Spinal cord (tissue), 9 donors: ENCODE measurements at regions not wholly inside any gene's neighbourhood (a gene's known extent, or its start where the extent isn't known, plus 50 kb on each side); places are given as distances from the start of the nearest gene placed in this dataset.
A peak's percentile ranks its signal among the peaks of the same experiment; 100 is the strongest.

Source experiments
- DNase-seq, 6 donors: peaks; one replicate each; pipeline versions ENCODE4 v3.0.0 to v3.0.0-alpha.2; 2013 to 2015; ENCODE audit warnings: low spot score in 6 of 6, low read depth in 4 of 6
- H3K27ac ChIP-seq: one replicate; pipeline ENCODE4 v1.5.1; 2013; ENCODE audit warnings: low read depth, low read length, control low read depth
- H3K27me3 ChIP-seq: one replicate; pipeline ENCODE4 v1.6.1; 2013; ENCODE audit warnings: low read length; ENCODE audit not compliant: control insufficient read depth, insufficient read depth
- H3K36me3 ChIP-seq: one replicate; pipeline ENCODE4 v1.6.1; 2013; ENCODE audit warnings: low read length; ENCODE audit not compliant: control insufficient read depth, insufficient read depth
- H3K4me1 ChIP-seq: one replicate; pipeline ENCODE4 v1.6.1; 2013; ENCODE audit warnings: low read length; ENCODE audit not compliant: control insufficient read depth, insufficient read depth
- H3K4me3 ChIP-seq: one replicate; pipeline ENCODE4 v1.5.1; 2013; ENCODE audit warnings: low read depth, low read length, control low read depth
- H3K9me3 ChIP-seq: one replicate; pipeline ENCODE4 v1.6.1; 2013; ENCODE audit warnings: low read length; ENCODE audit not compliant: control insufficient read depth, insufficient read depth
- WGBS: methylation state at CpG from one replicate; pipeline ENCODE4 v1.1.5; 2013; ENCODE audit warnings: missing lambda C conversion rate; ENCODE audit not compliant: insufficient coverage; 5-methylcytosine and 5-hydroxymethylcytosine counted together
- donor health status: healthy.

- peak in 1 of 6 donors; percentile 5 for DNase-seq
- whole genome bisulfite sequencing, result 40% methylated on average over 1 of the region's 6 CpGs
- no peaks in the 10 kb centered on the region for H3K27me3 ChIP-seq
- no peak overlapping the region for H3K27ac ChIP-seq
- H3K9me3 ChIP-seq, result no peaks in the 10 kb centered on the region
- H3K36me3 ChIP-seq, result no peaks in the 10 kb centered on the region
- H3K4me1 ChIP-seq, result no peaks in the 10 kb centered on the region
- H3K4me3 ChIP-seq, result no peak overlapping the region
Measured at GRCh38 chrX:36804066-36804465, 204.1 kb upstream of the FAM47C start.

- H3K27ac ChIP-seq, result no peak overlapping the region
- WGBS, result no CpG with 5 or more reads among the region's 3 CpGs
- peaks cover 2% of the 10 kb centered on the region for H3K27me3 ChIP-seq
- H3K4me1 ChIP-seq, result no peaks in the 10 kb centered on the region
- H3K36me3 ChIP-seq, result no peaks in the 10 kb centered on the region
- no peak overlapping the region for H3K4me3 ChIP-seq
- no peaks in the 10 kb centered on the region for H3K9me3 ChIP-seq
- DNase-seq, result no peak
Measured at GRCh38 chrX:36844857-36845256, 163.3 kb upstream of the FAM47C start.

- no peaks in the 10 kb centered on the region for H3K36me3 ChIP-seq
- H3K4me3 ChIP-seq, result no peak overlapping the region
- WGBS, result 60% methylated on average over 1 of the region's 4 CpGs
- H3K27me3 ChIP-seq, result peaks cover 2% of the 10 kb centered on the region
- DNase-seq, result peak in 1 of 6 donors; percentile 26
- H3K9me3 ChIP-seq, result no peaks in the 10 kb centered on the region
- H3K4me1 ChIP-seq, result no peaks in the 10 kb centered on the region
- H3K27ac ChIP-seq, result no peak overlapping the region
Measured at GRCh38 chrX:36847496-36847895, 160.7 kb upstream of the FAM47C start.

GRCh38 chrX:36849407-36849806 lies 158.8 kb upstream of the FAM47C start:
- DNase-seq, result no peak
- Histone ChIP-seq H3K27ac (no peak overlapping the region), H3K4me3 (no peak overlapping the region), H3K9me3 (no peaks in the 10 kb centered on the region), H3K36me3 (no peaks in the 10 kb centered on the region), H3K4me1 (no peaks in the 10 kb centered on the region), H3K27me3 (peaks cover 2% of the 10 kb centered on the region)
- WGBS, result no CpG with 5 or more reads among the region's 2 CpGs

GRCh38 chrX:36856849-36857248 lies 151.3 kb upstream of the FAM47C start:
- Histone ChIP-seq H3K36me3 (no peaks in the 10 kb centered on the region), H3K27me3 (peaks cover 7% of the 10 kb centered on the region), H3K27ac (no peak overlapping the region), H3K9me3 (no peaks in the 10 kb centered on the region), H3K4me1 (no peaks in the 10 kb centered on the region), H3K4me3 (no peak overlapping the region)
- no CpG with 5 or more reads among the region's 3 CpGs for WGBS
- DNase-seq, result peak in 1 of 6 donors; percentile 27

GRCh38 chrX:36859231-36859630 lies 148.9 kb upstream of the FAM47C start:
- Histone ChIP-seq H3K9me3 (no peaks in the 10 kb centered on the region), H3K36me3 (no peaks in the 10 kb centered on the region), H3K27ac (no peak overlapping the region), H3K4me3 (no peak overlapping the region), H3K27me3 (peaks cover 7% of the 10 kb centered on the region), H3K4me1 (no peaks in the 10 kb centered on the region)
- no peak for DNase-seq
- WGBS, result no CpG with 5 or more reads among the region's 7 CpGs

DNA sequence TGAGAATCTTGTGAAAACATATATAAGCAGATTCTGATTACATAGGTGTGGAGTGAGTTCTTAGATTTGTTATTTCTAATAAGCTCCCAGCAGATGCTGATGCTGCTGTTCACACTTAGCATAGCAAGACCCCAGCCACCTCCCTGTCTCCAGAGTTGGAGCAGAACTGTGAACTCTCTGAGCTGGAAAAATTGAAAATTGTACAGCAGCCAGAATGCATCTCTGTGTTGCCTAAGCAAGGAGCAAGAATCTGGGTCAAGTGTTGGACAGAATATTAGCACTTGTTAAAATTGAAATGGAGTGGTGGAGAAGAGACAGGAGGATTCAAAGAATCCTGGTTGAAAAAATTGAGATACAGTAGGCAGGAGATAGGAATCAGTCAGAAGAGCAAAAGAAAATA lies 146.6 kb upstream of the FAM47C start:
- Histone ChIP-seq H3K4me1 (peaks cover 3% of the 10 kb centered on the region), H3K27me3 (peaks cover 8% of the 10 kb centered on the region), H3K27ac (no peak overlapping the region), H3K9me3 (no peaks in the 10 kb centered on the region), H3K36me3 (no peaks in the 10 kb centered on the region), H3K4me3 (no peak overlapping the region)
- DNase-seq, result peak in 2 of 6 donors; percentile 13 to 67

DNA sequence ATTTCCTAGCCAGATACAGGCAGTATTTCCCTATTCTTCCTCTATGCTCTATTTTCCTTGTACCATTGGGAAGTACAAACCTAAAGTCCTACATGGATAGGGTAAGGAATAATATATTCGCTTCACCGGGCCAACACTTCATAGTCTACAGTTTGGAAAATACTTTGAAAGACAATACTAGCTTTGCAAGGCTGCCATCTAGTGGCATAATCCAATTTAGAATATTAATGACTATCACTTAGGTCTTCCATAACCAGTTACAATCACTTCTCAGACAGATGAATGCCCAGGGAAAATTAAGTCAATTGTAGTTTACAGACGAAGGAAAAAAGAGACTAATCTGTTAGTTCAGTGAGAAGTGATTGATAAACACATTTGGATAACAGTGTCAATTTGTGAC lies 141.0 kb upstream of the FAM47C start:
- no CpG with 5 or more reads among the region's 3 CpGs for WGBS
- Histone ChIP-seq H3K9me3 (no peaks in the 10 kb centered on the region), H3K36me3 (no peaks in the 10 kb centered on the region), H3K27ac (no peak overlapping the region), H3K4me3 (no peak overlapping the region), H3K27me3 (peaks cover 2% of the 10 kb centered on the region), H3K4me1 (peaks cover 3% of the 10 kb centered on the region)
- DNase-seq, result peak; percentile 13 to 83 (median 36)

DNA sequence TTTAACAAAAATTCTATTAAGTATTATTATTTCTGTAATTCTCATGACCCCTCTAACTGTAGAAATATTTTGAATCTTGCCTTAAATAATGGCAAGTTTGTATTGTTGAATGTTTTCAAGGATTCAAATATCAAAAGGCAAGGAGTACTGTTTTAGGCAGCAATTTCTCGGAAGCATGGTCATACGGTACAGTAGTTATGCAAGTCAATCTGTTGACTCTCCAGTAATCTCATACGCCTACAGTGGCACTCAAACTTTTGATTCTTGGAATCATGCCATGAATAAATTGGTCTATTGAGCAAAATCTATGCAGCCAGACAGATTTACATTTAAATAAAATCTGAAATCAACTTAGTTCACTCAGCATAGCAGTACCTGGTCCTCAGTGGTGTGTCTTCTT lies 139.6 kb upstream of the FAM47C start:
- DNase-seq, result no peak
- no peaks in the 10 kb centered on the region for H3K36me3 ChIP-seq
- WGBS, result 80% methylated on average over 1 of the region's 3 CpGs
- H3K9me3 ChIP-seq, result no peaks in the 10 kb centered on the region
- no peak overlapping the region for H3K4me3 ChIP-seq
- peaks cover 2% of the 10 kb centered on the region for H3K27me3 ChIP-seq
- H3K4me1 ChIP-seq, result peaks cover 3% of the 10 kb centered on the region
- no peak overlapping the region for H3K27ac ChIP-seq

DNA sequence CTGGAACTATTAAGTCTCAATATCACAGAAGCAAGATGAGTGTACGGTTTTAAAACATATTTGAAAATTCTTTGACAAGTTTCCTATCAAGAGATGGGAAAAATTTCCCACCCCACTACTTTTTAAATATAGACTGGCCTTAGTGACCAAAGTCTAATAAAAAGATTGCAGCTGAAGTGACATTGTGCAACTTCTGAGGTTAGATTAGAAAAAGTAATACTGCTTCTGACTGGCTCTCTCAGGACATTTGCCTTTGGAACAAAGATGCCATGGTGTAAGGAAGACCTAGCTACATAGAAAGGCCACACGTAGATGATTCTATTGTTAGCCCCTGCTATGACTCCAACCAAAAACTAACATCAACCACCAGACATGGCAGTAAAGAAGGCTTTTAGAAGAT lies 138.7 kb upstream of the FAM47C start:
- H3K36me3 ChIP-seq, result no peaks in the 10 kb centered on the region
- peaks cover 2% of the 10 kb centered on the region for H3K27me3 ChIP-seq
- no peaks in the 10 kb centered on the region for H3K9me3 ChIP-seq
- H3K27ac ChIP-seq, result no peak overlapping the region
- WGBS, result no CpG with 5 or more reads among the region's 2 CpGs
- H3K4me1 ChIP-seq, result peaks cover 3% of the 10 kb centered on the region
- DNase-seq, result no peak
- no peak overlapping the region for H3K4me3 ChIP-seq
